ENCODE measurements at regions not wholly inside any gene's neighbourhood (a gene's known extent, or its start where the extent isn't known, plus 50 kb on each side); places are given as distances from the start of the nearest gene placed in this dataset.

DNA sequence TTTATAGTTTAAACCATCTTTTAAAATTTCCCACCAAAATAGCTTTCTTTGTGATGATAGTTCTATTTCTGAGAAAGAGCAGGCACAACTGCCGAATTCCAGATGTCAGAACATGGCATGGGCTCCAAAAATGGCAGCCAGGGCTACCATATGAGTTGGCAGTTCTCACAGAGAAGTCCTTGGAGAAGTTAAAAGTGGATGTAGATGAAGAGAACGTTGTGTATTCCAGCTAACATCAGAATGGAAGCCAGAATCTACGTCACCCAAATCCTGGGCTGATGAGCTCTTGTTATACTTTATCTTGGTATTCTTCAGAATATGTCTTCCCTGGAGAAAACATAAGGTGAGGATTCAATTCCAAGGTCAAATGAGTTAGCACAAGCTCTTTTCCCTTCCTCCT, 66.9 kb upstream of the BASP1 start:
- Histone ChIP-seq H3K36me3 (replicated peaks in 1 of 2; ENCODE audit: control extremely low read depth in 1 of 2, control insufficient read depth in 1 of 2, extremely low read depth in 1 of 2, insufficient read depth in 2 of 2, low read length in 1 of 2) (no peaks in the 10 kb centered on the region), H3K4me2 (replicated peaks; ENCODE audit: low read depth, low read length, poor library complexity, severe bottlenecking) (no peak overlapping the region), H3K27ac (ENCODE audit: low read length in 2 of 2) (no peak overlapping the region), H3K79me2 (ENCODE audit: control insufficient read depth, insufficient read depth, low read length) (no peaks in the 10 kb centered on the region), H3K9me3 (ENCODE audit: control extremely low read depth in 1 of 3, control insufficient read depth in 2 of 3, insufficient read depth in 1 of 3, low read length in 2 of 3) (no peaks in the 10 kb centered on the region), H3K4me1 (ENCODE audit: control insufficient read depth in 2 of 2, insufficient read depth in 2 of 2, low read length in 2 of 2) (no peaks in the 10 kb centered on the region), H2AFZ (ENCODE audit: insufficient read depth, low read depth, low read length, poor library complexity, severe bottlenecking) (no peak overlapping the region), H3K9ac (ENCODE audit: low read length) (no peak overlapping the region), H4K20me1 (ENCODE audit: control insufficient read depth, insufficient read depth, low read length, poor library complexity, severe bottlenecking) (no peaks in the 10 kb centered on the region), H3K27me3 (replicated peaks in 1 of 4; ENCODE audit: control extremely low read depth in 1 of 4, control insufficient read depth in 3 of 4, insufficient read depth in 4 of 4, low read length in 3 of 4) (no peaks in the 10 kb centered on the region), H3K4me3 (ENCODE audit: control extremely low read depth in 1 of 5, extremely low read depth in 1 of 5, insufficient read depth in 1 of 5, low read depth in 2 of 5, low read length in 4 of 5) (no peak overlapping the region)
- H3K9me3 Mint-ChIP-seq (ENCODE audit: insufficient read depth) = no peaks in the 10 kb centered on the region
- intact Hi-C loops (cut with micrococcal nuclease) = no loop called here
- CTCF ChIA-PET = interaction anchor here (2.2 kb wide), 1 partner anchor 19 kb away, joined by 14 read pairs; no protein-coding TSS in a partner anchor
- H3K4me3 Mint-ChIP-seq = no peak overlapping the region
- no peak for ATAC-seq (ENCODE audit: low read depth)
- H3K27ac Mint-ChIP-seq = no peak overlapping the region
- no peaks in the 10 kb centered on the region for H3K4me1 Mint-ChIP-seq
- no peak for DNase-seq
- WGBS (ENCODE audit: insufficient coverage) = 100% methylated on average over 1 of the region's 3 CpGs
- POLR2A ChIA-PET = no interaction called here
- H3K27me3 Mint-ChIP-seq = no peaks in the 10 kb centered on the region
- no peak for TF ChIP-seq EZH2 (IDR thresholded peaks at IDR 0.05; ENCODE audit: borderline replicate concordance, insufficient read depth, low read depth, low read length, poor library complexity, severe bottlenecking)
- TF ChIP-seq, protein P1, sequence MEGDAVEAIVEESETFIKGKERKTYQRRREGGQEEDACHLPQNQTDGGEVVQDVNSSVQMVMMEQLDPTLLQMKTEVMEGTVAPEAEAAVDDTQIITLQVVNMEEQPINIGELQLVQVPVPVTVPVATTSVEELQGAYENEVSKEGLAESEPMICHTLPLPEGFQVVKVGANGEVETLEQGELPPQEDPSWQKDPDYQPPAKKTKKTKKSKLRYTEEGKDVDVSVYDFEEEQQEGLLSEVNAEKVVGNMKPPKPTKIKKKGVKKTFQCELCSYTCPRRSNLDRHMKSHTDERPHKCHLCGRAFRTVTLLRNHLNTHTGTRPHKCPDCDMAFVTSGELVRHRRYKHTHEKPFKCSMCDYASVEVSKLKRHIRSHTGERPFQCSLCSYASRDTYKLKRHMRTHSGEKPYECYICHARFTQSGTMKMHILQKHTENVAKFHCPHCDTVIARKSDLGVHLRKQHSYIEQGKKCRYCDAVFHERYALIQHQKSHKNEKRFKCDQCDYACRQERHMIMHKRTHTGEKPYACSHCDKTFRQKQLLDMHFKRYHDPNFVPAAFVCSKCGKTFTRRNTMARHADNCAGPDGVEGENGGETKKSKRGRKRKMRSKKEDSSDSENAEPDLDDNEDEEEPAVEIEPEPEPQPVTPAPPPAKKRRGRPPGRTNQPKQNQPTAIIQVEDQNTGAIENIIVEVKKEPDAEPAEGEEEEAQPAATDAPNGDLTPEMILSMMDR (IDR thresholded peaks at IDR 0.05) = no peak

DNA sequence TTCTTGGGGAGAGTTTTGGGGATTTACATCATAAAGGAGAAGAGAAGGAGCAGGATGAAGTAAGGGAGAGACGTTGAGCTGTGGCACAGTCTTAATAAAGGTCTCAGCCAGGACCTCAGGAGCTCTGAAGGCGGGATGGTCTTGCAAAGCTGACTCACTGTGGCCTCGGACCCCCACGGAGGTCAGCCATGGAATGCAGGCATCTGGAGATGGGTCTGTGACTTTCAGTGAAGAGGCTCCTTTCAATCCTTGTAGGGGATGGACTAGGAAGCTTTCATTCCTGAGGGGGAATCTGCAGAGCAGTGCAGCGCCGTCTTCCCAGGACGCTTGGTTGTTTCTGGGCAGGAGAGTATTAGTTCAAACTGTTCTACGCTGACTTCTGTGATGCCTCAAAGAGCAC, 65.7 kb upstream of the BASP1 start:
- Histone ChIP-seq H3K4me1 (ENCODE audit: control insufficient read depth in 2 of 2, insufficient read depth in 2 of 2, low read length in 2 of 2) (no peaks in the 10 kb centered on the region), H3K4me2 (replicated peaks; ENCODE audit: low read depth, low read length, poor library complexity, severe bottlenecking) (no peak overlapping the region), H3K36me3 (replicated peaks in 1 of 2; ENCODE audit: control extremely low read depth in 1 of 2, control insufficient read depth in 1 of 2, extremely low read depth in 1 of 2, insufficient read depth in 2 of 2, low read length in 1 of 2) (no peaks in the 10 kb centered on the region), H4K20me1 (ENCODE audit: control insufficient read depth, insufficient read depth, low read length, poor library complexity, severe bottlenecking) (no peaks in the 10 kb centered on the region), H3K9me3 (ENCODE audit: control extremely low read depth in 1 of 3, control insufficient read depth in 2 of 3, insufficient read depth in 1 of 3, low read length in 2 of 3) (no peaks in the 10 kb centered on the region), H3K79me2 (ENCODE audit: control insufficient read depth, insufficient read depth, low read length) (no peaks in the 10 kb centered on the region), H3K9ac (ENCODE audit: low read length) (no peak overlapping the region), H3K27me3 (replicated peaks in 1 of 4; ENCODE audit: control extremely low read depth in 1 of 4, control insufficient read depth in 3 of 4, insufficient read depth in 4 of 4, low read length in 3 of 4) (no peaks in the 10 kb centered on the region), H2AFZ (ENCODE audit: insufficient read depth, low read depth, low read length, poor library complexity, severe bottlenecking) (no peak overlapping the region), H3K4me3 (ENCODE audit: control extremely low read depth in 1 of 5, extremely low read depth in 1 of 5, insufficient read depth in 1 of 5, low read depth in 2 of 5, low read length in 4 of 5) (no peak overlapping the region), H3K27ac (ENCODE audit: low read length in 2 of 2) (no peak overlapping the region)
- H3K9me3 Mint-ChIP-seq (ENCODE audit: insufficient read depth) = no peaks in the 10 kb centered on the region
- 90% methylated on average over 6 of the region's 8 CpGs for WGBS (ENCODE audit: insufficient coverage)
- no peaks in the 10 kb centered on the region for H3K4me1 Mint-ChIP-seq
- ATAC-seq (ENCODE audit: low read depth) (no peak), DNase-seq (no peak)
- no peaks in the 10 kb centered on the region for H3K27me3 Mint-ChIP-seq
- CTCF ChIA-PET = no interaction called here
- H3K27ac Mint-ChIP-seq = no peak overlapping the region
- TF ChIP-seq, protein P1 (IDR thresholded peaks at IDR 0.05) = no peak
- POLR2A ChIA-PET = no interaction called here
- intact Hi-C loops (cut with micrococcal nuclease) = no loop called here
- no peak overlapping the region for H3K4me3 Mint-ChIP-seq
